ENCODE measurements at regions not wholly inside any gene's neighbourhood (a gene's known extent, or its start where the extent isn't known, plus 50 kb on each side); places are given as distances from the start of the nearest gene placed in this dataset.

DNA sequence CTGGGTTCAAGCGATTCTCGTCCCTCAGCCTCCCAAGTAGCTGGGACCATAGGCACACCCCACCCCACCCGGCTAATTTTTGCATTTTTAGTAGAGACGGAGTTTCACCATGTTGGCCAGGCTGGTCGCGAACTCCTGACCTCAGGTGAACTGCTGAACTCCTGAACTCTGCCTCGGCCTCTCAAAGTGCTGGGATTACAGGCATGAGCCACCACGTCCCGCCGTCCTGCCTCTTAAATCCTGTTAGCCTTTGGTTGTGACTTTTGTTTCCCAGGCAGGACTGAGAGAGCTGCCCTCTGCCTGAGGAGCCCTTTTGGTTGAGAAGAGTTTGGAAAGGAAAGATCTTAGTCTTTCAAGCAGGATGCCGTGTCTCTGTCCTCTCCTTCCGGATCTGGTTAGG lies 59.3 kb upstream of the C1orf174 start:
- Histone ChIP-seq H3K27ac (ENCODE audit: low read length) (no peak overlapping the region), H3K4me3 (ENCODE audit: low read depth in 1 of 2, low read length in 2 of 2) (no peak overlapping the region), H3K27me3 (ENCODE audit: insufficient read depth, low read length, poor library complexity) (no peaks in the 10 kb centered on the region), H3K79me2 (ENCODE audit: insufficient read depth, low read length) (no peaks in the 10 kb centered on the region), H3K9me3 (ENCODE audit: insufficient read depth, low read length, severe bottlenecking) (no peaks in the 10 kb centered on the region), H4K20me1 (ENCODE audit: insufficient read depth, low read length) (no peaks in the 10 kb centered on the region; the same call in 1 of the 2 replicates), H2AFZ (ENCODE audit: low read depth, low read length) (no peak overlapping the region), H3K36me3 (ENCODE audit: insufficient read depth, low read length) (no peaks in the 10 kb centered on the region), H3K4me1 (ENCODE audit: insufficient read depth, low read length) (no peaks in the 10 kb centered on the region), H3K9ac (ENCODE audit: low read depth, low read length) (no peak overlapping the region), H3K4me2 (ENCODE audit: insufficient read depth, low read length) (no peak overlapping the region)
- no peak for ATAC-seq (ENCODE audit: insufficient read depth, low read depth)
- no peak for TF ChIP-seq EZH2 (IDR thresholded peaks at IDR 0.05; ENCODE audit: borderline replicate concordance, low read depth, low read length, severe bottlenecking)
- TF ChIP-seq, protein P1, sequence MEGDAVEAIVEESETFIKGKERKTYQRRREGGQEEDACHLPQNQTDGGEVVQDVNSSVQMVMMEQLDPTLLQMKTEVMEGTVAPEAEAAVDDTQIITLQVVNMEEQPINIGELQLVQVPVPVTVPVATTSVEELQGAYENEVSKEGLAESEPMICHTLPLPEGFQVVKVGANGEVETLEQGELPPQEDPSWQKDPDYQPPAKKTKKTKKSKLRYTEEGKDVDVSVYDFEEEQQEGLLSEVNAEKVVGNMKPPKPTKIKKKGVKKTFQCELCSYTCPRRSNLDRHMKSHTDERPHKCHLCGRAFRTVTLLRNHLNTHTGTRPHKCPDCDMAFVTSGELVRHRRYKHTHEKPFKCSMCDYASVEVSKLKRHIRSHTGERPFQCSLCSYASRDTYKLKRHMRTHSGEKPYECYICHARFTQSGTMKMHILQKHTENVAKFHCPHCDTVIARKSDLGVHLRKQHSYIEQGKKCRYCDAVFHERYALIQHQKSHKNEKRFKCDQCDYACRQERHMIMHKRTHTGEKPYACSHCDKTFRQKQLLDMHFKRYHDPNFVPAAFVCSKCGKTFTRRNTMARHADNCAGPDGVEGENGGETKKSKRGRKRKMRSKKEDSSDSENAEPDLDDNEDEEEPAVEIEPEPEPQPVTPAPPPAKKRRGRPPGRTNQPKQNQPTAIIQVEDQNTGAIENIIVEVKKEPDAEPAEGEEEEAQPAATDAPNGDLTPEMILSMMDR (IDR thresholded peaks at IDR 0.05; ENCODE audit: borderline replicate concordance, extremely low read depth, low read length, poor library complexity, severe bottlenecking): no peak
- DNase-seq: no peak

DNA sequence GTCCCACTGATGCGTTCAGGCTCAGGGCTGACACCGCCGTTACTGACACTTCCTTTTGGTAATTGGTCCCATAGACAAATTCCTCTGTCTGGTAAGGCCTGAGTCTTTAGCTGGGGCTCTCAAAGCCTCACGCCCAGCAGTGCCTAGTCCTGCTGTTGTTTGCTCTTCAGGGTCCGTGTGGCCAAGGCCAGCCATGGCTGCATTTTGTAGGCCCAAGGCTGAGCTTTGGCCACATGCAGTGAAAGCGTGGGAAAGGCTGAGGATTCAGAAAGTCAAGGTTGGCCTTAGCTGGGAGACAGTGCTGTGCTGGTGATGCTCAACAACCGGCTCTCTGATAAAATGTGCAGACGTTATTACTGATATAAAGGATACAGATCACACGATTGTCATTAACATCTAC lies 63.5 kb upstream of the C1orf174 start:
- H3K79me2 ChIP-seq (ENCODE audit: insufficient read depth, low read length): no peaks in the 10 kb centered on the region
- H2AFZ ChIP-seq (ENCODE audit: low read depth, low read length): no peak overlapping the region
- H3K4me2 ChIP-seq (ENCODE audit: insufficient read depth, low read length): no peak overlapping the region
- no peaks in the 10 kb centered on the region for H3K4me1 ChIP-seq (ENCODE audit: insufficient read depth, low read length)
- H4K20me1 ChIP-seq (ENCODE audit: insufficient read depth, low read length): no peaks in the 10 kb centered on the region; the same call in 1 of the 2 replicates
- DNase-seq (no peak), ATAC-seq (ENCODE audit: insufficient read depth, low read depth) (no peak)
- H3K9me3 ChIP-seq (ENCODE audit: insufficient read depth, low read length, severe bottlenecking): peaks cover 5% of the 10 kb centered on the region
- H3K27ac ChIP-seq (ENCODE audit: low read length): no peak overlapping the region
- H3K9ac ChIP-seq (ENCODE audit: low read depth, low read length): no peak overlapping the region
- H3K4me3 ChIP-seq (ENCODE audit: low read depth in 1 of 2, low read length in 2 of 2): no peak overlapping the region
- no peaks in the 10 kb centered on the region for H3K27me3 ChIP-seq (ENCODE audit: insufficient read depth, low read length, poor library complexity)
- no peaks in the 10 kb centered on the region for H3K36me3 ChIP-seq (ENCODE audit: insufficient read depth, low read length)
- no peak for TF ChIP-seq EZH2 (IDR thresholded peaks at IDR 0.05; ENCODE audit: borderline replicate concordance, low read depth, low read length, severe bottlenecking)

DNA sequence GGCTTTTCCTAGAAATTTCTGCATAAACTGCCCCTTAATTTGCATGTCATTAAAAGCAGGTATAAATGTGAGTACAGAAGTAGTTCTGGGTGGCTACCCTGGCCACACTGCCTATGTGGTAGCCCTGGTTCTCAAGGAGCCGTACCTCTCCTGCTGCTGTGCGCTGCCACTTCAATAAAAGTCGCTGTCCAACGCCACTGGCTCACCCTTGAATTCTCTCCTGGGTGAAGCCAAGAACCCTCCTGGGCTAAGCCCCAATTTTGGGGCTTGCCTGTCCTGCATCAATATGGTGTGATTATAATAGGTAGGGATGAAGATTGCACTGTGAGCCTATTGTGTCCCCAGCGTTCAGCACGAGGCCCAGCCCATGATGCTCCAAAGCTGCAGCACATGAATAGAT lies 65.6 kb upstream of the C1orf174 start:
- DNase-seq (no peak), ATAC-seq (ENCODE audit: insufficient read depth, low read depth) (no peak)
- TF ChIP-seq, protein P1 (IDR thresholded peaks at IDR 0.05; ENCODE audit: borderline replicate concordance, extremely low read depth, low read length, poor library complexity, severe bottlenecking): no peak
- TF ChIP-seq EZH2 (IDR thresholded peaks at IDR 0.05; ENCODE audit: borderline replicate concordance, low read depth, low read length, severe bottlenecking): no peak
- no peaks in the 10 kb centered on the region for H3K27me3 ChIP-seq (ENCODE audit: insufficient read depth, low read length, poor library complexity)
- no peak overlapping the region for H3K9ac ChIP-seq (ENCODE audit: low read depth, low read length)
- H3K4me3 ChIP-seq (ENCODE audit: low read depth in 1 of 2, low read length in 2 of 2): no peak overlapping the region
- H3K79me2 ChIP-seq (ENCODE audit: insufficient read depth, low read length): no peaks in the 10 kb centered on the region
- no peaks in the 10 kb centered on the region for H3K36me3 ChIP-seq (ENCODE audit: insufficient read depth, low read length)
- no peak overlapping the region for H2AFZ ChIP-seq (ENCODE audit: low read depth, low read length)
- H4K20me1 ChIP-seq (ENCODE audit: insufficient read depth, low read length): no peaks in the 10 kb centered on the region; the same call in 1 of the 2 replicates
- H3K4me1 ChIP-seq (ENCODE audit: insufficient read depth, low read length): no peaks in the 10 kb centered on the region
- peaks cover 13% of the 10 kb centered on the region for H3K9me3 ChIP-seq (ENCODE audit: insufficient read depth, low read length, severe bottlenecking)
- no peak overlapping the region for H3K4me2 ChIP-seq (ENCODE audit: insufficient read depth, low read length)
- H3K27ac ChIP-seq (ENCODE audit: low read length): no peak overlapping the region

DNA sequence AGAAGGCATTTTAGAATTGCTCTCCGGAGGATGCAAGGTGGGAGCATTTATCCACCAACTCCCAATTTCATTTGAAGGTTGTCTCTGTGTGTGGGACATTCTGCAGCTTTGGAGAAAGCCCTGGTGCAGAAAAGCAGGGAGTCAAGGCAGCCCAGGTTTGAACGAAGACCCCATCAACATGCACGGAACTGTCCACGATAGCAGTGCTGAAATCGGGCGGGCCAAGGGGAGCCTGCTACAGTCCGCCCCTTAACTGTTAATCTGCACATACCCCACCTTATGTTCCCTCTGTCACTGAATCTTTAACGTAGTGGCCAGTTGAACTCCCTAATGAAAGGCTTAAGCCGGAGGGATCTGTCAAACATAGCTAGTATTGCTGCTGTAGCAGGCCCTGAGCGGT lies 68.8 kb upstream of the C1orf174 start:
- Histone ChIP-seq H3K9ac (ENCODE audit: low read depth, low read length) (no peak overlapping the region), H2AFZ (ENCODE audit: low read depth, low read length) (no peak overlapping the region), H4K20me1 (ENCODE audit: insufficient read depth, low read length) (no peaks in the 10 kb centered on the region; the same call in 1 of the 2 replicates), H3K27me3 (ENCODE audit: insufficient read depth, low read length, poor library complexity) (no peaks in the 10 kb centered on the region), H3K9me3 (ENCODE audit: insufficient read depth, low read length, severe bottlenecking) (peaks cover 13% of the 10 kb centered on the region), H3K4me3 (ENCODE audit: low read depth in 1 of 2, low read length in 2 of 2) (no peak overlapping the region), H3K27ac (ENCODE audit: low read length) (no peak overlapping the region), H3K4me1 (ENCODE audit: insufficient read depth, low read length) (no peaks in the 10 kb centered on the region), H3K4me2 (ENCODE audit: insufficient read depth, low read length) (no peak overlapping the region), H3K36me3 (ENCODE audit: insufficient read depth, low read length) (no peaks in the 10 kb centered on the region), H3K79me2 (ENCODE audit: insufficient read depth, low read length) (no peaks in the 10 kb centered on the region)
- ATAC-seq (ENCODE audit: insufficient read depth, low read depth): no peak; the same call in 2 of the 3 replicates
- TF ChIP-seq EZH2 (IDR thresholded peaks at IDR 0.05; ENCODE audit: borderline replicate concordance, low read depth, low read length, severe bottlenecking): no peak
- TF ChIP-seq, protein P1 (IDR thresholded peaks at IDR 0.05; ENCODE audit: borderline replicate concordance, extremely low read depth, low read length, poor library complexity, severe bottlenecking): no peak
- DNase-seq: peak; percentile 52

Measured in DND-41 (cell line).